OCI-M1 (cell line): ENCODE measurements at regions not wholly inside any gene's neighbourhood (a gene's known extent, or its start where the extent isn't known, plus 50 kb on each side); places are given as distances from the start of the nearest gene placed in this dataset.
A peak's percentile ranks its signal among the peaks of the same experiment; 100 is the strongest.

Experiments used
- DNase-seq: peaks from one replicate; lab custom pipeline; 2025; lab: John Stamatoyannopoulos, UW

- no peak for DNase-seq
Measured at GRCh38 chr12:43294916-43295315, 257.1 kb downstream of the ADAMTS20 start.

- DNase-seq, result no peak
Measured at GRCh38 chr12:43294147-43294546, 257.9 kb downstream of the ADAMTS20 start.

GRCh38 chr12:43293396-43293795 is 258.6 kb downstream of the ADAMTS20 start:
- DNase-seq, result no peak

GRCh38 chr12:43292699-43293098 is 259.3 kb downstream of the ADAMTS20 start:
- DNase-seq, result no peak

GRCh38 chr12:43291516-43291915 is 260.5 kb downstream of the ADAMTS20 start:
- no peak for DNase-seq

- DNase-seq, result no peak
Measured at GRCh38 chr12:43290836-43291235, 261.2 kb downstream of the ADAMTS20 start.

GRCh38 chr12:43289426-43289801 is 262.6 kb downstream of the ADAMTS20 start:
- DNase-seq, result no peak

- DNase-seq, result peak; percentile 76
Measured at GRCh38 chr12:43288671-43289425, 263.2 kb downstream of the ADAMTS20 start.

GRCh38 chr12:43287706-43288383 is 264.2 kb downstream of the ADAMTS20 start:
- DNase-seq, result no peak

GRCh38 chr12:43286986-43287385 is 265.0 kb downstream of the ADAMTS20 start:
- DNase-seq, result no peak

- DNase-seq, result no peak
Measured at GRCh38 chr12:43285159-43285598, 266.8 kb downstream of the ADAMTS20 start.

- no peak for DNase-seq
Measured at GRCh38 chr12:43284486-43285158, 267.4 kb downstream of the ADAMTS20 start.

- DNase-seq, result no peak
Measured at GRCh38 chr12:43283206-43283605, 268.8 kb downstream of the ADAMTS20 start.

GRCh38 chr12:43282106-43282505 is 269.9 kb downstream of the ADAMTS20 start:
- DNase-seq, result peak; percentile 61

- DNase-seq, result no peak
Measured at GRCh38 chr12:43281563-43281962, 270.4 kb downstream of the ADAMTS20 start.

- DNase-seq, result no peak
Measured at GRCh38 chr12:43278541-43278832, 273.5 kb downstream of the ADAMTS20 start.

- peak; percentile 42 for DNase-seq
Measured at GRCh38 chr12:43277651-43278540, 274.1 kb downstream of the ADAMTS20 start.

- DNase-seq, result no peak
Measured at GRCh38 chr12:43273467-43273866, 278.5 kb downstream of the ADAMTS20 start.

GRCh38 chr12:43271659-43272058 is 280.3 kb downstream of the ADAMTS20 start:
- no peak for DNase-seq

- peak; percentile 75 for DNase-seq
Measured at GRCh38 chr12:43267818-43268217, 284.2 kb downstream of the ADAMTS20 start.

- no peak for DNase-seq
Measured at GRCh38 chr12:43261701-43262100, 290.3 kb downstream of the ADAMTS20 start.

GRCh38 chr12:43255522-43256111 is 296.4 kb downstream of the ADAMTS20 start:
- no peak for DNase-seq
